HepG2 (cell line): ENCODE measurements at regions not wholly inside any gene's neighbourhood (a gene's known extent, or its start where the extent isn't known, plus 50 kb on each side); places are given as distances from the start of the nearest gene placed in this dataset.

Experiments
- ATAC-seq: fragments of 200-7000 bp; cut with Tn5 transposase; 3 replicates; pipeline ENCODE4 v1.9.1; 2020; ENCODE audit warnings: mild to moderate bottlenecking, moderate library complexity
- BruUV-seq: library from RNA; stranded (reverse); fragments of 400-500 nt; replicated peaks from 2 replicates; lab custom pipeline; 2021; lab: Mats Ljungman, UMichigan
- CTCF ChIA-PET: fragments of 300-600 bp; formaldehyde crosslinking; extraction: SDS; loops from one replicate; lab custom pipeline; 2021; ENCODE audit warnings: low total read pairs, inconsistent platforms, low intra/inter-chr PET ratio; lab: Yijun Ruan, JAX
- POLR2A ChIA-PET: fragments of 350-600 bp; sonication (Branson Sonifier 250); formaldehyde crosslinking; loops from one replicate; lab custom pipeline; 2020; ENCODE audit warnings: antibody characterized with exemption, inconsistent platforms; lab: Yijun Ruan, JAX
- DNase-seq: peaks from one replicate; pipeline ENCODE4 v3.0.0-alpha.2; 2015; ENCODE audit warnings: low spot score
- FAIRE-seq: peaks from 3 replicates; lab custom pipeline; 2011; peaks lifted over from hg19 to GRCh38; lab: Jason Lieb, UNC
- H2AFZ ChIP-seq: one replicate; pipeline ENCODE4 v1.6.1; 2011; ENCODE audit warnings: low read length, inconsistent platforms
- H3K27ac ChIP-seq: fragments of 300-600 bp; 3 replicates; pipeline ENCODE4 v1.8.0; 2011; ENCODE audit warnings: mixed run types, mild to moderate bottlenecking, mixed read lengths, low read length, inconsistent platforms; ENCODE audit not compliant: insufficient read depth; ENCODE audit errors: extremely low read length
- H3K27me3 ChIP-seq, 2 experiments: fragments of 200-600 bp in 1 of 2; 2 replicates in 1 of 2; 3 replicates in 1 of 2; pipeline versions ENCODE4 v1.6.0 to v1.8.0; 2011; ENCODE audit warnings: low read length in 2 of 2, mild to moderate bottlenecking in 2 of 2, moderate library complexity in 2 of 2, inconsistent platforms in 1 of 2; ENCODE audit not compliant: insufficient read depth in 2 of 2, control insufficient read depth in 1 of 2
- H3K36me3 ChIP-seq, 2 experiments: fragments of 200-600 bp in 1 of 2; replicated peaks in 1 of 2; 2 replicates in 1 of 2; 3 replicates in 1 of 2; pipeline versions ENCODE4 v1.5.1 to v1.8.0; 2011; ENCODE audit warnings: low read length in 2 of 2, inconsistent platforms in 1 of 2; ENCODE audit not compliant: insufficient read depth in 2 of 2, control insufficient read depth in 1 of 2
- H3K4me1 ChIP-seq: 2 replicates; pipeline ENCODE4 v1.5.1; 2012; ENCODE audit warnings: low read length, inconsistent platforms; ENCODE audit not compliant: insufficient read depth
- H3K4me2 ChIP-seq: 2 replicates; pipeline ENCODE4 v1.6.0; 2011; ENCODE audit warnings: low read depth, low read length, inconsistent platforms
- H3K4me3 ChIP-seq, 3 experiments: fragments of 200-600 bp in 1 of 3; sonication (generic), shearing (Covaris generic) in 1 of 3; replicated peaks in 1 of 3; 2 replicates each; pipeline ENCODE4 v1.5.1; 2011 to 2016; ENCODE audit warnings: low read length in 3 of 3, inconsistent platforms in 2 of 3, low read depth in 2 of 3, mild to moderate bottlenecking in 2 of 3, control low read depth in 1 of 3, mixed read lengths in 1 of 3; ENCODE audit not compliant: insufficient read depth in 1 of 3
- H3K79me2 ChIP-seq: one replicate; pipeline ENCODE4 v1.6.1; 2011; ENCODE audit warnings: low read length, inconsistent platforms; ENCODE audit not compliant: insufficient read depth
- H3K9ac ChIP-seq: 2 replicates; pipeline ENCODE4 v1.6.0; 2011; ENCODE audit warnings: mild to moderate bottlenecking, low read depth, low read length, inconsistent platforms; ENCODE audit not compliant: insufficient read depth
- H3K9me3 ChIP-seq: 2 replicates; pipeline ENCODE4 v1.5.1; 2012; ENCODE audit warnings: mild to moderate bottlenecking, low read length
- H4K20me1 ChIP-seq: 2 replicates; pipeline ENCODE4 v1.6.0; 2011; ENCODE audit warnings: inconsistent platforms, mild to moderate bottlenecking, low read length, moderate library complexity; ENCODE audit not compliant: insufficient read depth
- DZIP1 ChIP-seq: sonication (generic); formaldehyde crosslinking; IDR thresholded peaks from 2 replicates; pipeline ENCODE4 v1.5.0; 2020; ENCODE audit warnings: mild to moderate bottlenecking, missing genetic modification reagents
- MAFF ChIP-seq: IDR thresholded peaks from 2 replicates; pipeline ENCODE4 v1.6.1; 2011; ENCODE audit warnings: low read depth, low read length, improper control_type of control experiment
- POLR2AphosphoS2 ChIP-seq: IDR thresholded peaks from 2 replicates; pipeline ENCODE4 v1.6.1; 2011; ENCODE audit warnings: low read depth, low read length, improper control_type of control experiment
- SP1 ChIP-seq, 2 experiments: fragments of 450-650 bp in 1 of 2; sonication (generic) in 1 of 2; formaldehyde crosslinking in 1 of 2; IDR thresholded peaks; 2 replicates each; pipeline versions ENCODE4 v1.4.0 to v1.6.1; 2016 to 2020; ENCODE audit warnings: missing genetic modification reagents in 1 of 2
- TAF15 ChIP-seq: fragments of 200-400 bp; formaldehyde crosslinking; IDR thresholded peaks from one replicate; pipeline ENCODE4 v1.6.1; 2018; ENCODE audit warnings: mild to moderate bottlenecking, low read depth, low read length; ENCODE audit not compliant: poor library complexity, severe bottlenecking
- ZFY ChIP-seq: sonication (generic); formaldehyde crosslinking; IDR thresholded peaks from 2 replicates; pipeline ENCODE4 v1.4.0; 2020; ENCODE audit warnings: missing genetic modification reagents
- ZNF382 ChIP-seq: sonication (generic); formaldehyde crosslinking; IDR thresholded peaks from 2 replicates; pipeline ENCODE4 v1.5.0; 2020; ENCODE audit warnings: missing genetic modification reagents, mild to moderate bottlenecking, borderline replicate concordance
- ZNF501 ChIP-seq: sonication (generic); formaldehyde crosslinking; IDR thresholded peaks from 2 replicates; pipeline ENCODE4 v1.5.1; 2020; ENCODE audit warnings: mild to moderate bottlenecking, moderate library complexity, missing genetic modification reagents
- ZNF891 ChIP-seq: sonication (generic); formaldehyde crosslinking; IDR thresholded peaks from 2 replicates; pipeline ENCODE4 v1.5.0; 2020; ENCODE audit warnings: mild to moderate bottlenecking, missing genetic modification reagents
- WGBS: methylation state at CpG from one replicate; pipeline ENCODE4 v1.1.6; 2017; ENCODE audit warnings: low lambda C conversion rate; 5-methylcytosine and 5-hydroxymethylcytosine counted together
- in situ Hi-C: cut with HindIII; loops from 2 replicates; pipeline ENCODE4 v1.10.0; 2017; ENCODE audit warnings: low pct_unique_long_range_greater_than_20kb; ENCODE audit not compliant: extremely low pct_ligation_motif_present
- intact Hi-C: fragments of 100-400 bp; cut with micrococcal nuclease; formaldehyde crosslinking; loops from one replicate; pipeline ENCODE4 v1.10.0; 2022; ENCODE audit not compliant: unreplicated experiment

- POLR2A ChIA-PET = no interaction called here
- WGBS = under 1% methylated on average over 4 of the region's 4 CpGs
- Histone ChIP-seq H3K27ac (no peak overlapping the region), H3K27me3 (no peaks in the 10 kb centered on the region; a peak in 1 of 5 replicates), H4K20me1 (no peaks in the 10 kb centered on the region), H3K4me3 (no peak overlapping the region), H3K9ac (no peak overlapping the region), H2AFZ (no peak overlapping the region), H3K36me3 (no peaks in the 10 kb centered on the region), H3K9me3 (no peaks in the 10 kb centered on the region), H3K4me2 (no peak overlapping the region), H3K79me2 (no peaks in the 10 kb centered on the region), H3K4me1 (no peaks in the 10 kb centered on the region)
- no TSS peak for BruUV-seq
- DNase-seq = no peak
- no peak for ATAC-seq
- in situ Hi-C loops = no loop called here
- intact Hi-C loops = no loop called here
- no peak for FAIRE-seq
- TF ChIP-seq DZIP1 (CRISPR knock-in tag) (no peak), SP1 (IDR thresholded peaks at IDR 0.05) (no peak), SP1 (CRISPR knock-in tag; IDR thresholded peaks at IDR 0.05) (no peak), ZNF891 (CRISPR knock-in tag) (no peak), TAF15 (no peak), POLR2AphosphoS2 (no peak), MAFF (no peak), ZNF382 (CRISPR knock-in tag) (no peak), ZNF501 (CRISPR knock-in tag) (no peak), ZFY (CRISPR knock-in tag) (no peak)
- CTCF ChIA-PET = no interaction called here
Measured at GRCh38 chr3:181432992-181433391, 278.7 kb upstream of the SOX2 start.
